DND-41 (cell line): ENCODE measurements at regions not wholly inside any gene's neighbourhood (a gene's known extent, or its start where the extent isn't known, plus 50 kb on each side); places are given as distances from the start of the nearest gene placed in this dataset.

Experiments
- CTCF ChIP-seq: IDR thresholded peaks from 2 replicates; pipeline ENCODE4 v1.5.1; 2012; ENCODE audit warnings: borderline replicate concordance, low read length, moderate library complexity, mild to moderate bottlenecking; ENCODE audit not compliant: poor library complexity, severe bottlenecking; ENCODE audit errors: extremely low read depth
- EZH2 ChIP-seq: IDR thresholded peaks from 3 replicates; pipeline ENCODE4 v1.6.1; 2012; ENCODE audit warnings: borderline replicate concordance, low read depth, mild to moderate bottlenecking, moderate library complexity, low read length, inconsistent platforms; ENCODE audit not compliant: severe bottlenecking

- TF ChIP-seq EZH2 (no peak), CTCF (no peak)
Measured at GRCh38 chr3:21105784-21106183, 645.2 kb downstream of the ZNF385D start.
